ENCODE measurements at regions not wholly inside any gene's neighbourhood (a gene's known extent, or its start where the extent isn't known, plus 50 kb on each side); places are given as distances from the start of the nearest gene placed in this dataset.

GRCh38 chr12:108039794-108040193, 89.3 kb upstream of the WSCD2 start:
- H3K27ac Mint-ChIP-seq: no peak overlapping the region
- DNase-seq (ENCODE audit: low spot score) (no peak), ATAC-seq (no peak)
- H3F3A ChIP-seq (replicated peaks; ENCODE audit: low read depth): no peaks in the 10 kb centered on the region
- H3K36me3 ChIP-seq (ENCODE audit: insufficient read depth): no peaks in the 10 kb centered on the region
- H3K9me3 Mint-ChIP-seq: no peaks in the 10 kb centered on the region
- no peak overlapping the region for H3K4me3 ChIP-seq
- H3K27me3 Mint-ChIP-seq (ENCODE audit: insufficient read depth, low read depth, poor library complexity): peaks cover 2% of the 10 kb centered on the region
- H3K79me2 ChIP-seq (replicated peaks; ENCODE audit: insufficient read depth): no peaks in the 10 kb centered on the region
- peaks cover 4% of the 10 kb centered on the region; the same call in 1 of the 2 replicates for H3K27me3 ChIP-seq (ENCODE audit: insufficient read depth)
- H3K27ac ChIP-seq (ENCODE audit: low read depth): no peak overlapping the region
- H4K20me1 ChIP-seq (replicated peaks; ENCODE audit: insufficient read depth): no peaks in the 10 kb centered on the region
- no peak overlapping the region for H2AFZ ChIP-seq
- no peak overlapping the region for H3K4me2 ChIP-seq
- H3K9me2 ChIP-seq (ENCODE audit: insufficient read depth): no peaks in the 10 kb centered on the region
- no peak overlapping the region for H3K4me3 Mint-ChIP-seq
- H3K36me3 Mint-ChIP-seq (ENCODE audit: low read depth): no peaks in the 10 kb centered on the region
- TF ChIP-seq, protein P1, sequence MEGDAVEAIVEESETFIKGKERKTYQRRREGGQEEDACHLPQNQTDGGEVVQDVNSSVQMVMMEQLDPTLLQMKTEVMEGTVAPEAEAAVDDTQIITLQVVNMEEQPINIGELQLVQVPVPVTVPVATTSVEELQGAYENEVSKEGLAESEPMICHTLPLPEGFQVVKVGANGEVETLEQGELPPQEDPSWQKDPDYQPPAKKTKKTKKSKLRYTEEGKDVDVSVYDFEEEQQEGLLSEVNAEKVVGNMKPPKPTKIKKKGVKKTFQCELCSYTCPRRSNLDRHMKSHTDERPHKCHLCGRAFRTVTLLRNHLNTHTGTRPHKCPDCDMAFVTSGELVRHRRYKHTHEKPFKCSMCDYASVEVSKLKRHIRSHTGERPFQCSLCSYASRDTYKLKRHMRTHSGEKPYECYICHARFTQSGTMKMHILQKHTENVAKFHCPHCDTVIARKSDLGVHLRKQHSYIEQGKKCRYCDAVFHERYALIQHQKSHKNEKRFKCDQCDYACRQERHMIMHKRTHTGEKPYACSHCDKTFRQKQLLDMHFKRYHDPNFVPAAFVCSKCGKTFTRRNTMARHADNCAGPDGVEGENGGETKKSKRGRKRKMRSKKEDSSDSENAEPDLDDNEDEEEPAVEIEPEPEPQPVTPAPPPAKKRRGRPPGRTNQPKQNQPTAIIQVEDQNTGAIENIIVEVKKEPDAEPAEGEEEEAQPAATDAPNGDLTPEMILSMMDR (conservative IDR thresholded peaks at IDR 0.05; ENCODE audit: low read depth in 2 of 2): no peak
- TF ChIP-seq CREB1 (CRISPR knock-in tag; IDR thresholded peaks at IDR 0.05; ENCODE audit: low read depth) (no peak), REST (IDR thresholded peaks at IDR 0.05; ENCODE audit: unreplicated experiment) (no peak), STAT1 (IDR thresholded peaks at IDR 0.05; ENCODE audit: unreplicated experiment) (no peak), ZNF114 (CRISPR knock-in tag; IDR thresholded peaks at IDR 0.05) (no peak), EZH2 (IDR thresholded peaks at IDR 0.05; ENCODE audit: low read depth, unreplicated experiment) (no peak), EZH2phosphoT487 (IDR thresholded peaks at IDR 0.05; ENCODE audit: unreplicated experiment) (no peak), ETS1 (IDR thresholded peaks at IDR 0.05) (no peak), JUNB (IDR thresholded peaks at IDR 0.05; ENCODE audit: unreplicated experiment) (no peak), NANOG (IDR thresholded peaks at IDR 0.05; ENCODE audit: borderline replicate concordance) (no peak), ZNF331 (CRISPR knock-in tag; IDR thresholded peaks at IDR 0.05; ENCODE audit: low read depth) (no peak), POLR2AphosphoS5 (IDR thresholded peaks at IDR 0.05; ENCODE audit: low read depth) (no peak)
- TF ChIP-seq, protein P2, sequence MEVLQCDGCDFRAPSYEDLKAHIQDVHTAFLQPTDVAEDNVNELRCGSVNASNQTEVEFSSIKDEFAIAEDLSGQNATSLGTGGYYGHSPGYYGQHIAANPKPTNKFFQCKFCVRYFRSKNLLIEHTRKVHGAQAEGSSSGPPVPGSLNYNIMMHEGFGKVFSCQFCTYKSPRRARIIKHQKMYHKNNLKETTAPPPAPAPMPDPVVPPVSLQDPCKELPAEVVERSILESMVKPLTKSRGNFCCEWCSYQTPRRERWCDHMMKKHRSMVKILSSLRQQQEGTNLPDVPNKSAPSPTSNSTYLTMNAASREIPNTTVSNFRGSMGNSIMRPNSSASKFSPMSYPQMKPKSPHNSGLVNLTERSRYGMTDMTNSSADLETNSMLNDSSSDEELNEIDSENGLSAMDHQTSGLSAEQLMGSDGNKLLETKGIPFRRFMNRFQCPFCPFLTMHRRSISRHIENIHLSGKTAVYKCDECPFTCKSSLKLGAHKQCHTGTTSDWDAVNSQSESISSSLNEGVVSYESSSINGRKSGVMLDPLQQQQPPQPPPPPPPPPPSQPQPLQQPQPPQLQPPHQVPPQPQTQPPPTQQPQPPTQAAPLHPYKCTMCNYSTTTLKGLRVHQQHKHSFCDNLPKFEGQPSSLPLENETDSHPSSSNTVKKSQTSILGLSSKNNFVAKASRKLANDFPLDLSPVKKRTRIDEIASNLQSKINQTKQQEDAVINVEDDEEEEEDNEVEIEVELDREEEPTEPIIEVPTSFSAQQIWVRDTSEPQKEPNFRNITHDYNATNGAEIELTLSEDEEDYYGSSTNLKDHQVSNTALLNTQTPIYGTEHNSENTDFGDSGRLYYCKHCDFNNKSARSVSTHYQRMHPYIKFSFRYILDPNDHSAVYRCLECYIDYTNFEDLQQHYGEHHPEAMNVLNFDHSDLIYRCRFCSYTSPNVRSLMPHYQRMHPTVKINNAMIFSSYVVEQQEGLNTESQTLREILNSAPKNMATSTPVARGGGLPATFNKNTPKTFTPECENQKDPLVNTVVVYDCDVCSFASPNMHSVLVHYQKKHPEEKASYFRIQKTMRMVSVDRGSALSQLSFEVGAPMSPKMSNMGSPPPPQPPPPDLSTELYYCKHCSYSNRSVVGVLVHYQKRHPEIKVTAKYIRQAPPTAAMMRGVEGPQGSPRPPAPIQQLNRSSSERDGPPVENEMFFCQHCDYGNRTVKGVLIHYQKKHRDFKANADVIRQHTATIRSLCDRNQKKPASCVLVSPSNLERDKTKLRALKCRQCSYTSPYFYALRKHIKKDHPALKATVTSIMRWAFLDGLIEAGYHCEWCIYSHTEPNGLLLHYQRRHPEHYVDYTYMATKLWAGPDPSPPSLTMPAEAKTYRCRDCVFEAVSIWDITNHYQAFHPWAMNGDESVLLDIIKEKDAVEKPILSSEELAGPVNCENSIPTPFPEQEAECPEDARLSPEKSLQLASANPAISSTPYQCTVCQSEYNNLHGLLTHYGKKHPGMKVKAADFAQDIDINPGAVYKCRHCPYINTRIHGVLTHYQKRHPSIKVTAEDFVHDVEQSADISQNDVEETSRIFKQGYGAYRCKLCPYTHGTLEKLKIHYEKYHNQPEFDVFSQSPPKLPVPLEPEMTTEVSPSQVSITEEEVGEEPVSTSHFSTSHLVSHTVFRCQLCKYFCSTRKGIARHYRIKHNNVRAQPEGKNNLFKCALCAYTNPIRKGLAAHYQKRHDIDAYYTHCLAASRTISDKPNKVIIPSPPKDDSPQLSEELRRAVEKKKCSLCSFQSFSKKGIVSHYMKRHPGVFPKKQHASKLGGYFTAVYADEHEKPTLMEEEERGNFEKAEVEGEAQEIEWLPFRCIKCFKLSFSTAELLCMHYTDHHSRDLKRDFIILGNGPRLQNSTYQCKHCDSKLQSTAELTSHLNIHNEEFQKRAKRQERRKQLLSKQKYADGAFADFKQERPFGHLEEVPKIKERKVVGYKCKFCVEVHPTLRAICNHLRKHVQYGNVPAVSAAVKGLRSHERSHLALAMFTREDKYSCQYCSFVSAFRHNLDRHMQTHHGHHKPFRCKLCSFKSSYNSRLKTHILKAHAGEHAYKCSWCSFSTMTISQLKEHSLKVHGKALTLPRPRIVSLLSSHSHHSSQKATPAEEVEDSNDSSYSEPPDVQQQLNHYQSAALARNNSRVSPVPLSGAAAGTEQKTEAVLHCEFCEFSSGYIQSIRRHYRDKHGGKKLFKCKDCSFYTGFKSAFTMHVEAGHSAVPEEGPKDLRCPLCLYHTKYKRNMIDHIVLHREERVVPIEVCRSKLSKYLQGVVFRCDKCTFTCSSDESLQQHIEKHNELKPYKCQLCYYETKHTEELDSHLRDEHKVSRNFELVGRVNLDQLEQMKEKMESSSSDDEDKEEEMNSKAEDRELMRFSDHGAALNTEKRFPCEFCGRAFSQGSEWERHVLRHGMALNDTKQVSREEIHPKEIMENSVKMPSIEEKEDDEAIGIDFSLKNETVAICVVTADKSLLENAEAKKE (CRISPR knock-in tag; IDR thresholded peaks at IDR 0.05): no peak
- no peaks in the 10 kb centered on the region for H3K4me1 ChIP-seq (ENCODE audit: insufficient read depth)
- no peaks in the 10 kb centered on the region for H3K4me1 Mint-ChIP-seq

All from GM23338 (cell line).